ENCODE measurements at regions not wholly inside any gene's neighbourhood (a gene's known extent, or its start where the extent isn't known, plus 50 kb on each side); places are given as distances from the start of the nearest gene placed in this dataset.

DNA sequence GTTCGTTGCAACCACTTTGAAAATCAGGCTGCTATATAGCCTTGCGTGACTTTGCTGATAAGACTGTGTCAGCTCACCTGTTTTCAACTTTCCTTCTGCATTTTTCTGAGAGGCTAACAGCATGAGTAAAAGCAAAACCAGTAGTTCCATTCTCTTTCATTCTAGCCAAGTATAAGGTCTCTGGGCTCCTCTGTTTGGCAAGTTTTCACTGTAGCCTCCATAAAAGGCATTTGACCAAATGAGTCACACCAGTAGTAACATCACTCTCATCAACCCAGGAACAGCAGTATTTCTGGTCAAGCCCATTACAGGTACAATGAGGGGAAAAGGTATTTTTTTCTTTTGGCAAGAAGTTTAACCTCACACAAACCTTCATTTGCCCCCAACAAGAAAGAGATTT, 1149.8 kb upstream of the MIR17HG start:
- TF ChIP-seq POLR2AphosphoS5 (IDR thresholded peaks at IDR 0.05; ENCODE audit: low read depth), result no peak
- TF ChIP-seq, protein P1, sequence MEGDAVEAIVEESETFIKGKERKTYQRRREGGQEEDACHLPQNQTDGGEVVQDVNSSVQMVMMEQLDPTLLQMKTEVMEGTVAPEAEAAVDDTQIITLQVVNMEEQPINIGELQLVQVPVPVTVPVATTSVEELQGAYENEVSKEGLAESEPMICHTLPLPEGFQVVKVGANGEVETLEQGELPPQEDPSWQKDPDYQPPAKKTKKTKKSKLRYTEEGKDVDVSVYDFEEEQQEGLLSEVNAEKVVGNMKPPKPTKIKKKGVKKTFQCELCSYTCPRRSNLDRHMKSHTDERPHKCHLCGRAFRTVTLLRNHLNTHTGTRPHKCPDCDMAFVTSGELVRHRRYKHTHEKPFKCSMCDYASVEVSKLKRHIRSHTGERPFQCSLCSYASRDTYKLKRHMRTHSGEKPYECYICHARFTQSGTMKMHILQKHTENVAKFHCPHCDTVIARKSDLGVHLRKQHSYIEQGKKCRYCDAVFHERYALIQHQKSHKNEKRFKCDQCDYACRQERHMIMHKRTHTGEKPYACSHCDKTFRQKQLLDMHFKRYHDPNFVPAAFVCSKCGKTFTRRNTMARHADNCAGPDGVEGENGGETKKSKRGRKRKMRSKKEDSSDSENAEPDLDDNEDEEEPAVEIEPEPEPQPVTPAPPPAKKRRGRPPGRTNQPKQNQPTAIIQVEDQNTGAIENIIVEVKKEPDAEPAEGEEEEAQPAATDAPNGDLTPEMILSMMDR (conservative IDR thresholded peaks at IDR 0.05; ENCODE audit: low read depth in 2 of 2), result no peak
- no peak for TF ChIP-seq EZH2 (IDR thresholded peaks at IDR 0.05; ENCODE audit: low read depth, unreplicated experiment)
- TF ChIP-seq, protein P2, sequence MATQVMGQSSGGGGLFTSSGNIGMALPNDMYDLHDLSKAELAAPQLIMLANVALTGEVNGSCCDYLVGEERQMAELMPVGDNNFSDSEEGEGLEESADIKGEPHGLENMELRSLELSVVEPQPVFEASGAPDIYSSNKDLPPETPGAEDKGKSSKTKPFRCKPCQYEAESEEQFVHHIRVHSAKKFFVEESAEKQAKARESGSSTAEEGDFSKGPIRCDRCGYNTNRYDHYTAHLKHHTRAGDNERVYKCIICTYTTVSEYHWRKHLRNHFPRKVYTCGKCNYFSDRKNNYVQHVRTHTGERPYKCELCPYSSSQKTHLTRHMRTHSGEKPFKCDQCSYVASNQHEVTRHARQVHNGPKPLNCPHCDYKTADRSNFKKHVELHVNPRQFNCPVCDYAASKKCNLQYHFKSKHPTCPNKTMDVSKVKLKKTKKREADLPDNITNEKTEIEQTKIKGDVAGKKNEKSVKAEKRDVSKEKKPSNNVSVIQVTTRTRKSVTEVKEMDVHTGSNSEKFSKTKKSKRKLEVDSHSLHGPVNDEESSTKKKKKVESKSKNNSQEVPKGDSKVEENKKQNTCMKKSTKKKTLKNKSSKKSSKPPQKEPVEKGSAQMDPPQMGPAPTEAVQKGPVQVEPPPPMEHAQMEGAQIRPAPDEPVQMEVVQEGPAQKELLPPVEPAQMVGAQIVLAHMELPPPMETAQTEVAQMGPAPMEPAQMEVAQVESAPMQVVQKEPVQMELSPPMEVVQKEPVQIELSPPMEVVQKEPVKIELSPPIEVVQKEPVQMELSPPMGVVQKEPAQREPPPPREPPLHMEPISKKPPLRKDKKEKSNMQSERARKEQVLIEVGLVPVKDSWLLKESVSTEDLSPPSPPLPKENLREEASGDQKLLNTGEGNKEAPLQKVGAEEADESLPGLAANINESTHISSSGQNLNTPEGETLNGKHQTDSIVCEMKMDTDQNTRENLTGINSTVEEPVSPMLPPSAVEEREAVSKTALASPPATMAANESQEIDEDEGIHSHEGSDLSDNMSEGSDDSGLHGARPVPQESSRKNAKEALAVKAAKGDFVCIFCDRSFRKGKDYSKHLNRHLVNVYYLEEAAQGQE (IDR thresholded peaks at IDR 0.05; ENCODE audit: unreplicated experiment), result no peak
- TF ChIP-seq EZH2phosphoT487 (IDR thresholded peaks at IDR 0.05; ENCODE audit: unreplicated experiment), result no peak
- TF ChIP-seq NANOG (IDR thresholded peaks at IDR 0.05; ENCODE audit: borderline replicate concordance), result no peak

All from GM23338 (cell line).